ENCODE measurements at regions not wholly inside any gene's neighbourhood (a gene's known extent, or its start where the extent isn't known, plus 50 kb on each side); places are given as distances from the start of the nearest gene placed in this dataset.

- Histone ChIP-seq H3K4me3 (no peak overlapping the region), H3K27ac (ENCODE audit: low read depth) (no peak overlapping the region), H2AFZ (no peak overlapping the region), H3K4me2 (no peak overlapping the region), H3K79me2 (replicated peaks; ENCODE audit: insufficient read depth) (no peaks in the 10 kb centered on the region), H3K4me1 (ENCODE audit: insufficient read depth) (no peaks in the 10 kb centered on the region), H3K9me2 (ENCODE audit: insufficient read depth) (no peaks in the 10 kb centered on the region), H4K20me1 (replicated peaks; ENCODE audit: insufficient read depth) (no peaks in the 10 kb centered on the region), H3F3A (replicated peaks; ENCODE audit: low read depth) (no peaks in the 10 kb centered on the region), H3K27me3 (ENCODE audit: insufficient read depth) (no peaks in the 10 kb centered on the region), H3K36me3 (ENCODE audit: insufficient read depth) (no peaks in the 10 kb centered on the region)
- Mint-ChIP-seq H3K9me3 (peaks cover 15% of the 10 kb centered on the region), H3K27ac (no peak overlapping the region), H3K36me3 (ENCODE audit: low read depth) (peaks cover 5% of the 10 kb centered on the region; the same call in 2 of the 3 replicates), H3K4me1 (peaks cover 2% of the 10 kb centered on the region; the same call in 1 of the 3 replicates), H3K4me3 (no peak overlapping the region), H3K27me3 (ENCODE audit: insufficient read depth, low read depth, poor library complexity) (peaks cover 3% of the 10 kb centered on the region)
- ATAC-seq: no peak; the same call in 2 of the 3 replicates
- TF ChIP-seq NANOG (IDR thresholded peaks at IDR 0.05; ENCODE audit: borderline replicate concordance): no peak
- TF ChIP-seq EZH2phosphoT487 (IDR thresholded peaks at IDR 0.05; ENCODE audit: unreplicated experiment): no peak
- no peak for TF ChIP-seq ZNF331 (CRISPR knock-in tag; IDR thresholded peaks at IDR 0.05; ENCODE audit: low read depth)
- no peak for TF ChIP-seq EZH2 (IDR thresholded peaks at IDR 0.05; ENCODE audit: low read depth, unreplicated experiment)
- no peak for TF ChIP-seq POLR2AphosphoS5 (IDR thresholded peaks at IDR 0.05; ENCODE audit: low read depth)
- TF ChIP-seq CREB1 (CRISPR knock-in tag; IDR thresholded peaks at IDR 0.05; ENCODE audit: low read depth): no peak
- no peak for TF ChIP-seq ZNF462 (CRISPR knock-in tag; IDR thresholded peaks at IDR 0.05)
- no peak for TF ChIP-seq REST (IDR thresholded peaks at IDR 0.05; ENCODE audit: unreplicated experiment)
- no peak for TF ChIP-seq CTCF (conservative IDR thresholded peaks at IDR 0.05; ENCODE audit: low read depth in 2 of 2)
- TF ChIP-seq ZNF114 (CRISPR knock-in tag; IDR thresholded peaks at IDR 0.05): no peak
- TF ChIP-seq STAT1 (IDR thresholded peaks at IDR 0.05; ENCODE audit: unreplicated experiment): no peak
- TF ChIP-seq JUNB (IDR thresholded peaks at IDR 0.05; ENCODE audit: unreplicated experiment): no peak
- no peak for DNase-seq (ENCODE audit: low spot score)
These were observed 121.7 kb downstream of the BRD1 start for GRCh38 chr22:49705972-49706352.

Data from GM23338 (cell line).